GM23338 (cell line): ENCODE measurements at regions not wholly inside any gene's neighbourhood (a gene's known extent, or its start where the extent isn't known, plus 50 kb on each side); places are given as distances from the start of the nearest gene placed in this dataset.

Experiments
- ATAC-seq: fragments of 200-7000 bp; cut with Tn5 transposase; 3 replicates; pipeline ENCODE4 v1.9.1; 2020
- DNase-seq: peaks from one replicate; pipeline ENCODE4 v3.0.0-alpha.2; 2015; ENCODE audit warnings: low spot score
- H2AFZ ChIP-seq: fragments of 200-600 bp; sonication (generic); 2 replicates; pipeline ENCODE4 v1.8.0; 2016; ENCODE audit warnings: antibody characterized with exemption, mild to moderate bottlenecking, moderate library complexity
- H3F3A ChIP-seq: fragments of 200-600 bp; sonication (generic); replicated peaks from 2 replicates; pipeline ENCODE4 v1.8.0; 2017; ENCODE audit warnings: antibody characterized with exemption, mixed run types, low read depth
- H3K27ac ChIP-seq: fragments of 200-600 bp; sonication (generic); 2 replicates; pipeline ENCODE4 v1.6.1; 2016; ENCODE audit warnings: low read depth
- H3K27me3 ChIP-seq: fragments of 200-600 bp; sonication (generic); 2 replicates; pipeline ENCODE4 v1.8.0; 2016; ENCODE audit warnings: mild to moderate bottlenecking, mixed run types, moderate library complexity; ENCODE audit not compliant: insufficient read depth
- H3K36me3 ChIP-seq: fragments of 200-600 bp; sonication (generic); 2 replicates; pipeline ENCODE4 v1.8.0; 2016; ENCODE audit warnings: mild to moderate bottlenecking; ENCODE audit not compliant: insufficient read depth
- H3K4me1 ChIP-seq: fragments of 200-600 bp; sonication (generic); 2 replicates; pipeline ENCODE4 v1.8.0; 2016; ENCODE audit warnings: mild to moderate bottlenecking, moderate library complexity; ENCODE audit not compliant: insufficient read depth
- H3K4me2 ChIP-seq: fragments of 200-600 bp; sonication (generic); 2 replicates; pipeline ENCODE4 v1.7.1; 2017; ENCODE audit warnings: mixed run types
- H3K4me3 ChIP-seq: fragments of 200-600 bp; sonication (generic); 2 replicates; pipeline ENCODE4 v1.6.1; 2016; ENCODE audit warnings: mixed run types
- H3K79me2 ChIP-seq: fragments of 200-600 bp; sonication (generic); replicated peaks from 2 replicates; pipeline ENCODE4 v1.8.0; 2017; ENCODE audit warnings: mild to moderate bottlenecking; ENCODE audit not compliant: insufficient read depth
- H3K9me2 ChIP-seq: fragments of 200-600 bp; sonication (generic); 2 replicates; pipeline ENCODE4 v1.8.0; 2017; ENCODE audit not compliant: insufficient read depth
- H4K20me1 ChIP-seq: fragments of 200-600 bp; sonication (generic); replicated peaks from 2 replicates; pipeline ENCODE4 v1.8.0; 2017; ENCODE audit warnings: mild to moderate bottlenecking; ENCODE audit not compliant: insufficient read depth
- H3K27ac Mint-ChIP-seq: 2 replicates; pipeline ENCODE4 v1.8.0; 2020; ENCODE audit warnings: inconsistent platforms, mild to moderate bottlenecking, moderate library complexity, mixed read lengths
- H3K27me3 Mint-ChIP-seq: 3 replicates; pipeline ENCODE4 v1.8.0; 2022; ENCODE audit warnings: low read depth, mild to moderate bottlenecking, moderate library complexity, mixed read lengths, inconsistent platforms; ENCODE audit not compliant: insufficient read depth, poor library complexity
- H3K36me3 Mint-ChIP-seq: 3 replicates; pipeline ENCODE4 v1.8.0; 2021; ENCODE audit warnings: low read depth, mild to moderate bottlenecking, inconsistent platforms, moderate library complexity, mixed read lengths
- H3K4me1 Mint-ChIP-seq: 3 replicates; pipeline ENCODE4 v1.8.0; 2020; ENCODE audit warnings: mild to moderate bottlenecking, inconsistent platforms, mixed read lengths
- H3K4me3 Mint-ChIP-seq: 3 replicates; pipeline ENCODE4 v1.8.0; 2021; ENCODE audit warnings: moderate library complexity, mild to moderate bottlenecking, inconsistent platforms, mixed read lengths
- H3K9me3 Mint-ChIP-seq: 3 replicates; pipeline ENCODE4 v1.8.0; 2020; ENCODE audit warnings: moderate library complexity, mild to moderate bottlenecking, inconsistent platforms, mixed read lengths
- CREB1 ChIP-seq: fragments of 250-450 bp; sonication (Bioruptor Pico); IDR thresholded peaks from 2 replicates; pipeline ENCODE4 v1.5.0; 2020; ENCODE audit warnings: low read depth, mild to moderate bottlenecking, moderate library complexity
- CTCF ChIP-seq, 2 experiments: fragments of 200-600 bp in 1 of 2; sonication (generic) in 1 of 2; conservative IDR thresholded peaks; 2 replicates each; pipeline versions ENCODE4 v1.5.1 to v1.6.1; 2016 to 2017; ENCODE audit warnings: antibody characterized with exemption in 2 of 2, low read depth in 2 of 2, mild to moderate bottlenecking in 2 of 2, moderate library complexity in 1 of 2
- ETS1 ChIP-seq: IDR thresholded peaks from 2 replicates; pipeline ENCODE4 v1.6.1; 2016; ENCODE audit warnings: antibody characterized with exemption
- EZH2 ChIP-seq: fragments of 200-600 bp; sonication (generic); IDR thresholded peaks from one replicate; pipeline ENCODE4 v1.8.0; 2017; ENCODE audit warnings: antibody characterized with exemption, mild to moderate bottlenecking, low read depth; ENCODE audit not compliant: unreplicated experiment
- EZH2phosphoT487 ChIP-seq: fragments of 200-600 bp; sonication (generic); IDR thresholded peaks from one replicate; pipeline ENCODE4 v1.8.1; 2018; ENCODE audit warnings: antibody characterized with exemption; ENCODE audit not compliant: unreplicated experiment
- JUNB ChIP-seq: IDR thresholded peaks from one replicate; pipeline ENCODE4 v1.6.1; 2016; ENCODE audit warnings: antibody characterized with exemption; ENCODE audit not compliant: unreplicated experiment
- NANOG ChIP-seq: IDR thresholded peaks from 2 replicates; pipeline ENCODE4 v1.6.1; 2016; ENCODE audit warnings: antibody characterized with exemption, borderline replicate concordance
- POLR2AphosphoS5 ChIP-seq: IDR thresholded peaks from 2 replicates; pipeline ENCODE4 v1.6.1; 2016; ENCODE audit warnings: antibody characterized with exemption, low read depth
- REST ChIP-seq: IDR thresholded peaks from one replicate; pipeline ENCODE4 v1.6.1; 2018; ENCODE audit warnings: antibody characterized with exemption; ENCODE audit not compliant: unreplicated experiment
- STAT1 ChIP-seq: IDR thresholded peaks from one replicate; pipeline ENCODE4 v1.6.1; 2016; ENCODE audit warnings: antibody characterized with exemption; ENCODE audit not compliant: unreplicated experiment
- ZNF114 ChIP-seq: fragments of 250-450 bp; sonication (Bioruptor Pico); IDR thresholded peaks from 2 replicates; pipeline ENCODE4 v1.5.0; 2020; ENCODE audit warnings: mild to moderate bottlenecking, moderate library complexity
- ZNF331 ChIP-seq: fragments of 250-450 bp; sonication (Bioruptor Pico); IDR thresholded peaks from 2 replicates; pipeline ENCODE4 v1.5.0; 2020; ENCODE audit warnings: low read depth, mild to moderate bottlenecking, moderate library complexity
- ZNF462 ChIP-seq: fragments of 250-450 bp; sonication (Bioruptor Pico); IDR thresholded peaks from 2 replicates; pipeline ENCODE4 v1.5.0; 2020; ENCODE audit warnings: mild to moderate bottlenecking, moderate library complexity

GRCh38 chr2:5592916-5593315, 99.3 kb upstream of the SOX11 start:
- ATAC-seq (no peak), DNase-seq (no peak)
- Histone ChIP-seq H3K4me2 (no peak overlapping the region), H2AFZ (no peak overlapping the region), H3K79me2 (no peaks in the 10 kb centered on the region), H3K9me2 (no peaks in the 10 kb centered on the region), H4K20me1 (no peaks in the 10 kb centered on the region), H3K27ac (no peak overlapping the region), H3K27me3 (no peaks in the 10 kb centered on the region), H3F3A (no peaks in the 10 kb centered on the region), H3K4me1 (no peaks in the 10 kb centered on the region), H3K4me3 (no peak overlapping the region), H3K36me3 (no peaks in the 10 kb centered on the region; the same call in 1 of the 2 replicates)
- H3K36me3 Mint-ChIP-seq = peaks cover 2% of the 10 kb centered on the region; the same call in 2 of the 3 replicates
- no peak overlapping the region for H3K4me3 Mint-ChIP-seq
- peaks cover 4% of the 10 kb centered on the region for H3K27me3 Mint-ChIP-seq
- H3K27ac Mint-ChIP-seq = no peak overlapping the region
- H3K9me3 Mint-ChIP-seq = peaks cover 91% of the 10 kb centered on the region
- TF ChIP-seq POLR2AphosphoS5 = no peak
- TF ChIP-seq NANOG = no peak
- TF ChIP-seq CTCF (conservative IDR thresholded peaks at IDR 0.05; ENCODE audit: low read depth in 2 of 2) = no peak
- TF ChIP-seq STAT1 = no peak
- TF ChIP-seq EZH2phosphoT487 = no peak
- TF ChIP-seq JUNB = no peak
- TF ChIP-seq ZNF331 (CRISPR knock-in tag) = no peak
- no peak for TF ChIP-seq REST
- TF ChIP-seq EZH2 = no peak
- TF ChIP-seq ETS1 = no peak
- TF ChIP-seq CREB1 (CRISPR knock-in tag) = no peak
- TF ChIP-seq ZNF462 (CRISPR knock-in tag) = no peak
- TF ChIP-seq ZNF114 = no peak
- H3K4me1 Mint-ChIP-seq = no peaks in the 10 kb centered on the region
